Kidney epithelial cell (primary cell): ENCODE measurements at regions not wholly inside any gene's neighbourhood (a gene's known extent, or its start where the extent isn't known, plus 50 kb on each side); places are given as distances from the start of the nearest gene placed in this dataset.

Source experiments
- DNase-seq: peaks from one replicate; pipeline ENCODE4 v3.0.0-alpha.2; 2010; ENCODE audit warnings: low read depth
- H3K27me3 ChIP-seq: 2 replicates; pipeline ENCODE4 v1.6.0; 2011; ENCODE audit warnings: low read length; ENCODE audit not compliant: control insufficient read depth, insufficient read depth
- H3K36me3 ChIP-seq: 2 replicates; pipeline ENCODE4 v1.5.1; 2011; ENCODE audit warnings: low read length; ENCODE audit not compliant: control insufficient read depth, insufficient read depth
- H3K4me3 ChIP-seq: 2 replicates; pipeline ENCODE4 v1.5.1; 2011; ENCODE audit warnings: low read depth, mild to moderate bottlenecking, control low read depth, low read length
- CTCF ChIP-seq: IDR thresholded peaks from 2 replicates; pipeline ENCODE4 v1.5.1; 2011; ENCODE audit warnings: mild to moderate bottlenecking, moderate library complexity, low read length, control low read depth, inconsistent platforms; ENCODE audit not compliant: insufficient read depth, poor library complexity, severe bottlenecking

- no peak overlapping the region for H3K4me3 ChIP-seq
- H3K27me3 ChIP-seq, result peaks cover 8% of the 10 kb centered on the region
- DNase-seq, result no peak
- H3K36me3 ChIP-seq, result no peaks in the 10 kb centered on the region
- TF ChIP-seq CTCF, result no peak
Observed at GRCh38 chr17:73822371-73822770, 178.1 kb upstream of the SDK2 start.

- H3K36me3 ChIP-seq, result no peaks in the 10 kb centered on the region
- H3K27me3 ChIP-seq, result peaks cover 8% of the 10 kb centered on the region
- TF ChIP-seq CTCF, result no peak
- no peak for DNase-seq
- no peak overlapping the region for H3K4me3 ChIP-seq
Observed at GRCh38 chr17:73823684-73824083, 179.4 kb upstream of the SDK2 start.

GRCh38 chr17:73824321-73824720, 180.1 kb upstream of the SDK2 start:
- DNase-seq, result no peak
- Histone ChIP-seq H3K4me3 (no peak overlapping the region), H3K27me3 (peaks cover 8% of the 10 kb centered on the region), H3K36me3 (no peaks in the 10 kb centered on the region)
- no peak for TF ChIP-seq CTCF

- no peak for TF ChIP-seq CTCF
- Histone ChIP-seq H3K27me3 (peaks cover 3% of the 10 kb centered on the region), H3K36me3 (no peaks in the 10 kb centered on the region), H3K4me3 (no peak overlapping the region)
- no peak for DNase-seq
Observed at GRCh38 chr17:73826181-73826871, 182.1 kb upstream of the SDK2 start.

GRCh38 chr17:73826872-73827228, 182.6 kb upstream of the SDK2 start:
- H3K4me3 ChIP-seq, result no peak overlapping the region
- no peak for TF ChIP-seq CTCF

GRCh38 chr17:73827627-73828291, 183.5 kb upstream of the SDK2 start:
- DNase-seq, result no peak

More at GRCh38 chr17:73826872-73827228, 182.6 kb upstream of the SDK2 start:
- H3K27me3 ChIP-seq, result peaks cover 3% of the 10 kb centered on the region
- H3K36me3 ChIP-seq, result no peaks in the 10 kb centered on the region
- DNase-seq, result no peak

More at GRCh38 chr17:73827627-73828291, 183.5 kb upstream of the SDK2 start:
- no peak for TF ChIP-seq CTCF
- H3K36me3 ChIP-seq, result no peaks in the 10 kb centered on the region
- H3K4me3 ChIP-seq, result no peak overlapping the region
- peaks cover 3% of the 10 kb centered on the region for H3K27me3 ChIP-seq
